HG03097 (cell line): ENCODE measurements at regions not wholly inside any gene's neighbourhood (a gene's known extent, or its start where the extent isn't known, plus 50 kb on each side); places are given as distances from the start of the nearest gene placed in this dataset.
"Not testable (repeated sequence)": the region's sequence is repeated elsewhere in the genome, so short reads cannot be mapped to it uniquely, and the experiment has no call there.

Source experiments
- ATAC-seq: cut with Tn5 transposase; IDR thresholded peaks from one replicate; pipeline ENCODE4 v1.9.1; 2021; ENCODE audit not compliant: unreplicated experiment, low FRiP score

GRCh38 chr1:213523781-213524398 lies 463.9 kb upstream of the PROX1 start:
- ATAC-seq = no peak

GRCh38 chr1:213526306-213526705 lies 461.5 kb upstream of the PROX1 start:
- ATAC-seq = no peak

- ATAC-seq = no peak
These were observed 457.0 kb upstream of the PROX1 start for GRCh38 chr1:213530611-213531320.

- ATAC-seq = no peak
These were observed 456.1 kb upstream of the PROX1 start for GRCh38 chr1:213531369-213532310.

GRCh38 chr1:213533125-213533524 lies 454.6 kb upstream of the PROX1 start:
- ATAC-seq = no peak

GRCh38 chr1:213535679-213536078 lies 452.1 kb upstream of the PROX1 start:
- ATAC-seq = no peak

- no peak for ATAC-seq
These were observed 449.5 kb upstream of the PROX1 start for GRCh38 chr1:213538251-213538650.

- ATAC-seq = no peak
These were observed 448.3 kb upstream of the PROX1 start for GRCh38 chr1:213539464-213539863.

GRCh38 chr1:213541641-213542040 lies 446.1 kb upstream of the PROX1 start:
- ATAC-seq = no peak

- ATAC-seq = not testable (repeated sequence)
These were observed 442.6 kb upstream of the PROX1 start for GRCh38 chr1:213545181-213545580.

- no peak for ATAC-seq
These were observed 437.8 kb upstream of the PROX1 start for GRCh38 chr1:213549982-213550381.

- no peak for ATAC-seq
These were observed 437.0 kb upstream of the PROX1 start for GRCh38 chr1:213550804-213551203.

- no peak for ATAC-seq
These were observed 435.7 kb upstream of the PROX1 start for GRCh38 chr1:213552045-213552444.

- no peak for ATAC-seq
These were observed 427.5 kb upstream of the PROX1 start for GRCh38 chr1:213560226-213560625.

GRCh38 chr1:213561870-213562269 lies 425.9 kb upstream of the PROX1 start:
- ATAC-seq = no peak

- no peak for ATAC-seq
These were observed 423.5 kb upstream of the PROX1 start for GRCh38 chr1:213564215-213564659.

- ATAC-seq = no peak
These were observed 418.6 kb upstream of the PROX1 start for GRCh38 chr1:213568929-213569815.

GRCh38 chr1:213569816-213570150 lies 418.0 kb upstream of the PROX1 start:
- ATAC-seq = no peak

- no peak for ATAC-seq
These were observed 417.3 kb upstream of the PROX1 start for GRCh38 chr1:213570487-213570886.

- ATAC-seq = no peak
These were observed 416.4 kb upstream of the PROX1 start for GRCh38 chr1:213571419-213571818.
